WI38 (cell line): ENCODE measurements at regions not wholly inside any gene's neighbourhood (a gene's known extent, or its start where the extent isn't known, plus 50 kb on each side); places are given as distances from the start of the nearest gene placed in this dataset.
A peak's percentile ranks its signal among the peaks of the same experiment; 100 is the strongest.
"Not testable (repeated sequence)": the region's sequence is repeated elsewhere in the genome, so short reads cannot be mapped to it uniquely, and the experiment has no call there.

Experiments
- H3K4me3 ChIP-seq: 2 replicates; pipeline ENCODE4 v1.5.1; 2011; ENCODE audit warnings: low read depth, mild to moderate bottlenecking, control low read depth, low read length
- TF ChIP-seq, protein P1 (sequence below): IDR thresholded peaks from 2 replicates; pipeline ENCODE4 v1.5.1; 2012; ENCODE audit warnings: low read depth, mild to moderate bottlenecking, control low read depth, low read length

DNA sequence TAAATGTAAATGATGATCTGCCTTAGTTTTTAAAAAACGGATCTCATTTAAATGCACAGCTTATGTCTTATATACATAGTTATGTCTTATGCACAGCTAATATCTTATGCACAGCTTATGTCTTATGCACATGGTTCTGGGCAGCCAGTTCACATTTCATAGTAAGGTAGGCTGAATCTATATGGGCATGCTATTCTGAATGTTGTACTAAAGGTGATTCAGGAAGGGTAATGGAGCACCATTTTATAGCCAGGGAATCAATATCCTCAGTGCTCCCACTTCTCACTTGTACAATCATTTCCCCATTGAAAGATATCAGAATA, 77.9 kb upstream of the MID1 start:
- TF ChIP-seq, protein P1, sequence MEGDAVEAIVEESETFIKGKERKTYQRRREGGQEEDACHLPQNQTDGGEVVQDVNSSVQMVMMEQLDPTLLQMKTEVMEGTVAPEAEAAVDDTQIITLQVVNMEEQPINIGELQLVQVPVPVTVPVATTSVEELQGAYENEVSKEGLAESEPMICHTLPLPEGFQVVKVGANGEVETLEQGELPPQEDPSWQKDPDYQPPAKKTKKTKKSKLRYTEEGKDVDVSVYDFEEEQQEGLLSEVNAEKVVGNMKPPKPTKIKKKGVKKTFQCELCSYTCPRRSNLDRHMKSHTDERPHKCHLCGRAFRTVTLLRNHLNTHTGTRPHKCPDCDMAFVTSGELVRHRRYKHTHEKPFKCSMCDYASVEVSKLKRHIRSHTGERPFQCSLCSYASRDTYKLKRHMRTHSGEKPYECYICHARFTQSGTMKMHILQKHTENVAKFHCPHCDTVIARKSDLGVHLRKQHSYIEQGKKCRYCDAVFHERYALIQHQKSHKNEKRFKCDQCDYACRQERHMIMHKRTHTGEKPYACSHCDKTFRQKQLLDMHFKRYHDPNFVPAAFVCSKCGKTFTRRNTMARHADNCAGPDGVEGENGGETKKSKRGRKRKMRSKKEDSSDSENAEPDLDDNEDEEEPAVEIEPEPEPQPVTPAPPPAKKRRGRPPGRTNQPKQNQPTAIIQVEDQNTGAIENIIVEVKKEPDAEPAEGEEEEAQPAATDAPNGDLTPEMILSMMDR, result no peak
- no peak overlapping the region for H3K4me3 ChIP-seq

DNA sequence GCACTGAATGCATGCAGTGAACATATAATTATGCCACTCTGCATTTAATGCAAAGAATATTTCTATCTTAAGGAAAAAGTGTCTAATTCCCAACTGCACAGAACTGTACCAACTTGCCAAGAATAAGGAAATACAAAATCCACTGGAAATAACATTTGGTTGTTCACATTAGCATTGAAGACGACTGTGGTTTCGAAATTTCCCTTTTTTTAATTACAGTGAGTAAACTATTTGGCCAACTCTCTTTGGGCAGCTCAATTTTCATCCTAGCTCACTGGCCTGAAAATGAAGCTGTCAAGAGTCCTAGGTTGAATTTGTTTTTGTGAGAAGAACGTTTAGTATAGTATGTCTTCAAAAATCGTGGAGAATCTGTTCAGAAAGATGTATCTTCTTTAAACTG, 81.6 kb upstream of the MID1 start:
- TF ChIP-seq, protein P1, result no peak
- H3K4me3 ChIP-seq, result no peak overlapping the region

DNA sequence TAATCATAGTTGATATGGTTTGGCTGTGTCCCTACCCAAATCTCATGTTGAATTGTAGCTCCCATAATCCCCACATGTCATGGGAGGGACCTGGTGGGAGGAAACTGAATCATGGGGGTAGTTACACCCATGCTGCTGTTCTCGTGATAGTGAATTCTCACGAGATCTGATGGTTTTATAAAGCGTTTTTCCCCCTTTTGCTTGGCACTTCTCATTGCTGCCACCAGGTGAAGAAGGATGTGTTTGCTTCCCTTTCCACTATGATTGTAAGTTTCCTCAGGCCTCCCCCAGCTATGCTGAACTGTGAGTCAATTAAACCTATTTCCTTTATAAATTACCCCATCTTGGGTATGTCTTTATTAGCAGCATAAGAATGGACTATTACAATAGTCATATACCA, 86.0 kb upstream of the MID1 start:
- H3K4me3 ChIP-seq, result not testable (repeated sequence)

DNA sequence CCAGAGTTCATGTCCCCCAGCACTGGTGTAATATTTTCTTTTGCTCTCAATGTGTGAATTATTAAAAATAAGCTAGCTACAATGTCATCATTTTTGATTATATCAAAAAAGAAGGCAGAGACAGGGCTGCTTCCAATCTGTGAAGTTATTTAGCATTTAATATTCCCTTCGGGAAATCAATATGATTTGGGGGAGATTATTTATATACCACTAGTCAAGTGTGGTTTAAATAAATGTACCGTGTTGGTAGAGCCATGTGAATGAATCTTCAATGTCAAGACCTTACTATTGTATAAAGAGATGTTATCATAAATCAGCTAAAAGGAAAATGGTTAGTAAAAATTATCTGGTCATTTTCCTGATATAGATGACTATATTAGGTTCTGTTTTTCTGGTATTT, 87.4 kb upstream of the MID1 start:
- TF ChIP-seq, protein P1, result no peak
- no peak overlapping the region for H3K4me3 ChIP-seq

DNA sequence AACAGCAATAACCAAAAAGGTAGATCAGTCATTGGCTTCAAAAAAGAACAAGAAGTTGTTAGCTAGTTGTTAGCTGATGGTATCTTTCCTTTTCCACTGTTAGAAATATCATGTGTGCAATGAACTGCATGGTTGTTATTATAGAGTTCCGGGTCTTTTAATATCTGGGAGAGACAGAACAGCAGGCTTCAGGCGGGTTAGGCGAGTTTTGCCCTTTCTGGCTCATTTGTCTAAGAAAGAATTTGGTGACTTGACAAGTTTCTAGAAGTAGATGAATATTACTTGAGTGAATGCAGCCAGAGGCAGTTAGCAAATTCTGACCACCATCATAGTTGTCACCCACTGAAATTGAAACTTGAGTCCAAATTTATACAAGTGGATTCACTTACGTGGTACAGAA, 88.9 kb upstream of the MID1 start:
- TF ChIP-seq, protein P1, result no peak
- H3K4me3 ChIP-seq, result no peak overlapping the region

DNA sequence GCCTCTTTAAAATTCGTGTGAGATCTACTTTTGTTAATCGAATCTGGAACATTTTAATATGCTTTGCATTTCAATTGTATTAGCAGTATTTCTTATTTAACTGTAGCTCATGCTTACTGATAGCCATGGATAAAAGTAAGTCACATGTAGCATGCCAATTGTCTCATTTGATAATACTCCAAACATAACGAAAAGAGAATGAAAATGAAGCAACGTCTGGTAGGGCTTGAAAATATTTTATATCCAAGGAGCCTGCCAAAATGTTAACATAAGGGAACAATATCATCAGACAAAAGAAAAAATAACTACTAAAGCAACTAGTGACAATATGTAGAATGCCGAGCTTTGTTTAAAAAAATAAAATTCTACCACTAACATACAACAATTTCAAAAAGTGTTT, 94.1 kb upstream of the MID1 start:
- TF ChIP-seq, protein P1, result no peak
- H3K4me3 ChIP-seq, result no peak overlapping the region

DNA sequence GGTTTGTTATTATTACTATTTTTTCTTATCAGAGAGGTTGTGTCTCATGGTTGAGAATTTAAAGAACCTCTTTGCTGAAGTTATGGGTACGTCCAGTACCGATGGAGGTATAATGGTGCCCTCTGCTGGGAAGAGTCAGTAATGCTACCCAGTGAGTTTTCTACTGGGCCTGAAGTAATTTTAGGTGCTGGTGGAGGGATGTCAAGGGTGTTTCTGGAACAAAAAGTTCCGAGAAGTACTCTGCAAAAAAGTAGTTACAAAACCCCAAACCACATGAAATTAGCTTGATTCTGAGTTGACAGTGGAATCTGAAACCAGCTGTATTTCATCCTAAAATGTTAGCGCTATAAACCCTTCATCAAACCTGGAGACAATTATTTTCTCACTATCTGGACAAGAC, 102.5 kb upstream of the MID1 start:
- TF ChIP-seq, protein P1, result peak; percentile 60
- H3K4me3 ChIP-seq, result no peak overlapping the region

DNA sequence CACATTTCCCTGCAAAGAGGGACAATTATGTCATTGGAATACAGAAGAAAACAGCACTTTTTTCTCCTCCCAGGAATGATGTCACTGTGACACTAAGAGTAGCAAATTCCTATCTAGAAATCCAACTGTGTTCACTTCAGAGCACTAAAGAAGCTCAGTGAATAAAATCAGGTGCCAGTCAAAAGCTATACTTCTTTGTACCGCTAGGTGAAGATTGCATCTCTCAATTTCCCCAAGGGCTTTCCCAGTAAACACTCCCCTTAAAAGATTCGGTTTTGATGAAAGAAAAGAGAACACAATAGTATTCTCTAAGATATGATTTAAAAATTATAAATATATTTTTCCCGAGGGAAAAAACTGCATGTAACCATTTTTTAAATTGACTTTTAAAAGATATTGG, 104.7 kb upstream of the MID1 start:
- TF ChIP-seq, protein P1, result no peak
- no peak overlapping the region for H3K4me3 ChIP-seq
